KMS-11 (cell line): ENCODE measurements at regions not wholly inside any gene's neighbourhood (a gene's known extent, or its start where the extent isn't known, plus 50 kb on each side); places are given as distances from the start of the nearest gene placed in this dataset.

Experiments
- H2AFZ ChIP-seq: fragments of 200-600 bp; sonication (generic); 2 replicates; pipeline ENCODE4 v1.6.1; 2016; ENCODE audit warnings: antibody characterized with exemption, mixed run types, low read depth
- H3K27ac ChIP-seq: fragments of 200-600 bp; sonication (generic); 2 replicates; pipeline ENCODE4 v1.6.1; 2016; ENCODE audit warnings: mild to moderate bottlenecking, mixed run types
- H3K27me3 ChIP-seq: fragments of 200-600 bp; sonication (generic); 2 replicates; pipeline ENCODE4 v1.6.1; 2017; ENCODE audit warnings: mild to moderate bottlenecking, low read depth, mixed run types, moderate library complexity; ENCODE audit not compliant: insufficient read depth
- H3K36me3 ChIP-seq: fragments of 200-600 bp; sonication (generic); 2 replicates; pipeline ENCODE4 v1.6.1; 2017; ENCODE audit warnings: mild to moderate bottlenecking, mixed run types; ENCODE audit not compliant: insufficient read depth
- H3K4me1 ChIP-seq: fragments of 200-600 bp; sonication (generic); 2 replicates; pipeline ENCODE4 v1.6.1; 2016; ENCODE audit warnings: mild to moderate bottlenecking, low read depth, mixed run types; ENCODE audit not compliant: poor library complexity, severe bottlenecking
- H3K4me2 ChIP-seq: fragments of 200-600 bp; sonication (generic); 2 replicates; pipeline ENCODE4 v1.7.0; 2016; ENCODE audit warnings: mild to moderate bottlenecking, mixed run types
- H3K4me3 ChIP-seq: fragments of 200-600 bp; sonication (generic); IDR thresholded peaks from 2 replicates; pipeline ENCODE4 v1.6.1; 2017; ENCODE audit warnings: low read depth, low read length, mixed read lengths; ENCODE audit not compliant: insufficient read depth
- H3K79me2 ChIP-seq: fragments of 200-600 bp; sonication (generic); 2 replicates; pipeline ENCODE4 v1.6.1; 2016; ENCODE audit warnings: low read depth, mixed run types; ENCODE audit not compliant: insufficient read depth
- H3K9ac ChIP-seq: fragments of 200-600 bp; sonication (generic); 2 replicates; pipeline ENCODE4 v1.6.1; 2016; ENCODE audit warnings: mild to moderate bottlenecking, mixed run types
- H4K20me1 ChIP-seq: fragments of 200-600 bp; sonication (generic); 2 replicates; pipeline ENCODE4 v1.6.1; 2016; ENCODE audit warnings: mild to moderate bottlenecking, mixed run types; ENCODE audit not compliant: insufficient read depth
- CTCF ChIP-seq: fragments of 200-600 bp; sonication (generic); conservative IDR thresholded peaks from 2 replicates; pipeline ENCODE4 v1.6.1; 2017; ENCODE audit warnings: low read depth, mild to moderate bottlenecking, antibody characterized with exemption, low read length, moderate library complexity, mixed read lengths

DNA sequence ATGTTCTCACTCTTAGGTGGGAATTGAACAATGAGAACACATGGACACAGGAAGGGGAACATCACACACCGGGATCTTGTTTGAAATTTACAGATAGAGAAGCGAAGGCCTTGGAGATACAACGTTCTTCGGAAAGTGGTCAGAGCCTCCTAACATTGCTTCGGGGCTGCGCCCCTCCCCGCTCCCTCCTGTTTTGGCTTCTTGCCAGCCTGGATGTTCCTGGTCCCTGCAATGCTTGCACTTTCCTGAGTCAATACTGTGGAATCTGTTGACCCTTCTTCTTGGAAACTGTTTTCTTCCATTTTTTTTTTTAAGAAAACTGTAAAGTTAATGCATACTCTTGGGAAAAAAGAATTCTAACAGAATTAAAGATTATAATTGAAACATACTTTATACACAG is 360.8 kb downstream of the SOCS6 start:
- Histone ChIP-seq H2AFZ (no peak overlapping the region), H3K79me2 (no peaks in the 10 kb centered on the region), H3K4me2 (no peak overlapping the region), H3K4me1 (no peaks in the 10 kb centered on the region), H3K4me3 (no peak overlapping the region), H3K27me3 (no peaks in the 10 kb centered on the region), H4K20me1 (no peaks in the 10 kb centered on the region), H3K36me3 (no peaks in the 10 kb centered on the region), H3K9ac (no peak overlapping the region), H3K27ac (no peak overlapping the region)
- no peak for TF ChIP-seq CTCF

GRCh38 chr18:70645971-70646370 is 357.1 kb downstream of the SOCS6 start:
- Histone ChIP-seq H3K36me3 (no peaks in the 10 kb centered on the region), H3K27ac (no peak overlapping the region), H4K20me1 (no peaks in the 10 kb centered on the region), H3K4me1 (no peaks in the 10 kb centered on the region), H2AFZ (no peak overlapping the region), H3K79me2 (no peaks in the 10 kb centered on the region), H3K4me2 (no peak overlapping the region), H3K4me3 (no peak overlapping the region), H3K9ac (no peak overlapping the region), H3K27me3 (no peaks in the 10 kb centered on the region)
- no peak for TF ChIP-seq CTCF

- Histone ChIP-seq H3K36me3 (no peaks in the 10 kb centered on the region), H3K79me2 (no peaks in the 10 kb centered on the region), H3K4me3 (no peak overlapping the region), H3K27ac (no peak overlapping the region), H3K4me2 (no peak overlapping the region), H3K27me3 (no peaks in the 10 kb centered on the region), H4K20me1 (no peaks in the 10 kb centered on the region), H3K4me1 (no peaks in the 10 kb centered on the region), H2AFZ (no peak overlapping the region), H3K9ac (no peak overlapping the region)
- TF ChIP-seq CTCF, result no peak
These were observed 355.0 kb downstream of the SOCS6 start for GRCh38 chr18:70643812-70644211.

GRCh38 chr18:70641156-70641775 is 352.4 kb downstream of the SOCS6 start:
- Histone ChIP-seq H3K4me1 (no peaks in the 10 kb centered on the region), H3K79me2 (no peaks in the 10 kb centered on the region), H3K4me3 (no peak overlapping the region), H3K4me2 (no peak overlapping the region), H3K9ac (no peak overlapping the region), H3K27me3 (no peaks in the 10 kb centered on the region), H3K36me3 (no peaks in the 10 kb centered on the region), H4K20me1 (no peaks in the 10 kb centered on the region), H2AFZ (no peak overlapping the region), H3K27ac (no peak overlapping the region)
- TF ChIP-seq CTCF, result no peak
